ENCODE measurements at regions not wholly inside any gene's neighbourhood (a gene's known extent, or its start where the extent isn't known, plus 50 kb on each side); places are given as distances from the start of the nearest gene placed in this dataset.
"Not testable (repeated sequence)": the region's sequence is repeated elsewhere in the genome, so short reads cannot be mapped to it uniquely, and the experiment has no call there.

GRCh38 chr21:27917966-27918365, 951.1 kb upstream of the ADAMTS5 start:
- DNase-seq (ENCODE audit: low read depth): not testable (repeated sequence)

DNA sequence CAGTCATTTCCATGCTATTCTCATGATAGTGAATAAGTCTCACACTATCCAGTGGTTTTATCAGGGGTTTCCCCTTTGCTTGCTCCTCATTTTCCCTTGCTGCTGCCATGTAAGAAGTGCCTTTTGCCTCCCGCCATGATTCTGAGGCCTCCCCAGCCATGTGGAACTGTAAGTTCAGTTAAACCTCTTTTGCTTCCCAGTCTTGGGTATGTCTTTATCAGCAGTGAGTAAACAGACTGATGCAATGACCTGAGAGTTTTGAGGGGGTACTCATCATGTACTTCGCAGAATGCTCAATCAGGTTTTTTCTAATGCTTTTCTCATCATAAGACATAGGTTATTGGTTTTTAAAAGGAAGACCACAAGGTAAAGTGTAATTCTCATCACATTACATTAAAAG, 949.4 kb upstream of the ADAMTS5 start:
- DNase-seq (ENCODE audit: low read depth): not testable (repeated sequence)

DNA sequence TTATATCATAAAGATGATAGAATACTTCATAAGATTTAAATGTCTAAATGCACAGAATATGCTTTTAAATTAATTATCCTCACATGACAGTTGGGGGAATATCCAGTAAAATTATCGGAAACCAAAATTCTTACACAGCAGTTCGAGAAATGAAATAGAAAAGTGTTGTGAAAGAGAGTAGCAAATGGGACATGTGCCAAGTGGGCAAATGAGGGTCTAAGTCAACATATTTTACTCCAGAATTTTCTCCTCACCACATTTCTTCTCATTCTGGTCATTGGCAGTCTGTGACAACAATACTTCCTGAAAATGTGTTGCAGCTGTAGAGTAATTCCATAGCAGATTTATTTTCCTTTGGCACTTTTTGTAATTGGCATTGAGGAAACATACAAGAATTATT, 945.2 kb upstream of the ADAMTS5 start:
- not testable (repeated sequence) for DNase-seq (ENCODE audit: low read depth)

DNA sequence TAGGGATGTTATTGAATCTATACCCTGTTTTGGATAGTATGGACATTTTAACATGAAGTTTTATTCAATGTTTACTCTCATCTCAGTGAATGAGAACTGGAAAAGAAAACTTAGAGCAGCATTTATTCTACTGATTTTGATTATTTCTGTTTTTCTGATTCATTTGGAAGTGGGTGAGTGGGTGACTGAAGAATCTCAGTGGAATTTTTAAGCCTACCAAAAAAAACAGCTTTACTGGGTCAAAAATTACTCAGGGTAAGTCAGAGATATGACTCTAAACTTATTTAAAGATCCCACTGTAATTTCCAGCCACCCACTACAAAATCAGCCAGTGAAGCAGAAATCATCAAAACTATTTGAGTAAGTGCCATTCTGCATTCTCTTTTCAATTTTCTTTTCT, 942.6 kb upstream of the ADAMTS5 start:
- not testable (repeated sequence) for DNase-seq (ENCODE audit: low read depth)

DNA sequence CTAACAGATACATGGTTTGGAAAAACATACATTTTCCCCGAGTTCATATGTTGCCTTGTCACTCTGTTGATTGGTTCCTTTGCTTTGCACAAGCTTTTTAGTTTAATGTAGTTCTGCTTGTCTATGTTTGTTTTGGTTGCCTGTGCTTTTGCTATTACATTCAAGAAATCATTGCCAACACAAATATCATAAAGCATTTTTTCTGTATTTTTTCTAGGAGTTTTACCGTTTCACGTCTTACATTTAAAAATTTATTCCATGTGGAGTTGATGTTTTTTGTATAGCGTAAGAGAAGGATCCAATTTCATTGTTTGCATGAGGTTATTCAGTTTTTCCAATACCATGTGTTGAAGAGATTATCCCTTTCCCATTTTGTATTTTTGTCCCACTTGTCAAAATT, 941.9 kb upstream of the ADAMTS5 start:
- not testable (repeated sequence) for DNase-seq (ENCODE audit: low read depth)

DNA sequence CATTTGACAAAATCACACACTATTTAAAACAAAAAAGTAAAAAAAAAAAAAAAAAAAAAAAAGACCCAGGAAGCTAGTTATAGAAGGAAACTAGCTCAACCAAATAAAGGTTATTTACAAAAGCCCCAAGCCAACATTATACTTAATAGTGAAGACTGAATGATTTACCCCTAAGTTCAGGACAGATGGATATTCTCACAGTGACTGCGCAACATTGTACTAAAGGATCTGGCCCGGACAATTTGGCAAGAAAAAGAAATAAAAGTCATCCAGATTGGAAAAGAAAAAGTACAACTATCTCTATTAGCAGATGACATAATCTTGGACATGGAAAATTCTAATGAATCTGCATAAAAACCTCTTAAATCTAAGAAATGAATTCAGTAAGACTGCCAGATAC, 936.0 kb upstream of the ADAMTS5 start:
- DNase-seq (ENCODE audit: low read depth): not testable (repeated sequence)

DNA sequence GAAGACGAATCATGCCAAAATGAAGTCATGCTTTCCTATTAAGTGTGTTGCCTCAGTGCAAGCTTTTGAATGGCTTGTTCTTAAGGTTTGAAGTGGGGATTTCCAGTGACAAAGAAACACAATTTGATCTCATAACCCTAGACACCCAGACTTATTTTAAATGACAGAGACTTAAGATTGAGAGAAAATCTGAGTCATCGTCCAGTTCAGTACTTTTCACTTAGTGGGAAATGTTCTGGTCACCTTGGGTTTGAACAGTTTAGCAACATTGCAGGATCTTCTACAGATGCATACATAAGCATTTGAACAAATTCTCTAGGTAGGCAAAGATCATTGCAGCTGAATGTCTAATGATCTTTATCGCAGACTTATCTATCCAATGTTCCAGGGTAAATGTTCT, 926.7 kb upstream of the ADAMTS5 start:
- DNase-seq (ENCODE audit: low read depth): not testable (repeated sequence)

DNA sequence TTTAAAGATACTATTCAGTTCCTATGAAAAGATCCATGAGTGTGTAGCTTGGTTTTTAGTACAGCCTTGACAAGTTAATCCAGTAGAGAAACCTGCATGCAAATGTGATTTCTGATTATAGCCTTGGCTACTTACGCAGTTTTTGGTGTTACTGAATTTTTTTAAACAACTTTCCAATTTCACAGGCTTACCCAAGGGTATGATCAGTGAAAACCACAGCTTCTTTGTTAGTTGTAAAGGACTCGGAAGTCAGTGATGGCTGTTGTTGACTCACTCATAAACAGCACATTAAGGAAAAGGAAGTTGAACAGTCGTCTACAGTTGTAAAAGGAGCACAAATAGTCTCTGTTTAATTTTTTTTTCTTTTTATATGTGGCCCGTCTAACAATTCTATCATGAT, 924.6 kb upstream of the ADAMTS5 start:
- peak; percentile 26 for DNase-seq (ENCODE audit: low read depth)

- not testable (repeated sequence) for DNase-seq (ENCODE audit: low read depth)
Observed at GRCh38 chr21:27887808-27888455, 921.0 kb upstream of the ADAMTS5 start.

DNA sequence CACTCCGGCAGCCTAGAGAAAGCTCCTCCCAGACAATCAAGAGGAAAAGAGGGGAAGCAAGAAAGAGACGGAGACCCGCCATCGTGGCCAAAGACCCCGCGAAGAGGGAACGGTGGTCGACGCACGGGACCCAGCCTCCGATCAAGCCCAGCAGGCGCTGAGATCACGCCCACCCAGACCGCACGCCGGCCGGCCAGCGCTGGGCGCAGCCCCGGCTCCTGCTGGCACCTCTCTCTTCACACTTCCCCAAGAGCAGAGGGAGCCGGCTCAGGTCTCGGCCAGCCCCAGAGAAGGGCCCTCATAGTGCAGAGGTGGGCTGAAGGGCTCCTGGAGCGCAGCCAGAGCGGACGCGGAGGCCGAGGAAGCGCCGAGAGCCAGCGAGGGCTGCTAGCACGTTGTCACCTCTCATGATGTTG, 918.4 kb upstream of the ADAMTS5 start:
- no peak for DNase-seq (ENCODE audit: low read depth)

DNA sequence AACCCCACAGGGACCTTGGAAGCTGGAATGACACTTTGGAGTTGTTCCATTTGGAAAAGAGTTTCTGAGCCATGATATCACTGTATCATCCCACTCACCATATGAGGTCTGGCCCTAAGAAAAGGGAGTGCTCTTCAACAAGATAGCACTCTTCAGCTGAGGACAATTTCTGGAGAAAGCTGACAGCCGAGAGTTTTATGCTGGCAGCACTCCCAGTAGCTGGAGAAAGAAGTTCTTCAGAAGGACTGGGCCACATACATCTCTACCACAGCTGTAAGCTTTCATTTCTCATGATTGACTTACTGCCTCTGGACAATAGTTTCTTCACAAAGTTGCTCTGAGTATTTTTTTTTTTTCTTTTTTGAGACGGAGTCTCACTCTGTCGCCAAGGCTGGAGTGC, 914.4 kb upstream of the ADAMTS5 start:
- DNase-seq (ENCODE audit: low read depth): not testable (repeated sequence)

DNA sequence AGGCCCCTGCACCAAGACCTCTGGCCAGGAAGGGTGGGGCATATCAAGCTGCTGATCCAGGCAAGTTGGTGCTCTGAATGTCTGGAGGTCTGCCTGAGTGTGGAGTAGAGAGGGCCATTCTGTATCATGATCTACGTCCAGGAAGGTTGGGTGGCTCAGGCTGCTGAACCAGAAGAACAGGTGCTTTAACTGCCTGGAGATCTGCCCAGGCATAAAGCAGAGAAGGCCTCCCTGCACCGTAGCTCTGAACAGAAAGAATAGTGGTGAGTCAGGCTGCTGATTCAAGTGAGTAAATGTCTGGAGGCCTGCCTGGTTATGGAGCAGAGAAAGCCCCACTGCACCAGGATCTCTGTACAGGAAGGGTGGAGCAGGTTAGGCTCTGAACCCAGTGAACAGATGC, 905.5 kb upstream of the ADAMTS5 start:
- DNase-seq (ENCODE audit: low read depth): peak; percentile 43

- DNase-seq (ENCODE audit: low read depth): not testable (repeated sequence)
Observed at GRCh38 chr21:27870755-27871154, 903.9 kb upstream of the ADAMTS5 start.

- not testable (repeated sequence) for DNase-seq (ENCODE audit: low read depth)
Observed at GRCh38 chr21:27860314-27860955, 893.5 kb upstream of the ADAMTS5 start.

GRCh38 chr21:27858053-27858825, 891.4 kb upstream of the ADAMTS5 start:
- not testable (repeated sequence) for DNase-seq (ENCODE audit: low read depth)

DNA sequence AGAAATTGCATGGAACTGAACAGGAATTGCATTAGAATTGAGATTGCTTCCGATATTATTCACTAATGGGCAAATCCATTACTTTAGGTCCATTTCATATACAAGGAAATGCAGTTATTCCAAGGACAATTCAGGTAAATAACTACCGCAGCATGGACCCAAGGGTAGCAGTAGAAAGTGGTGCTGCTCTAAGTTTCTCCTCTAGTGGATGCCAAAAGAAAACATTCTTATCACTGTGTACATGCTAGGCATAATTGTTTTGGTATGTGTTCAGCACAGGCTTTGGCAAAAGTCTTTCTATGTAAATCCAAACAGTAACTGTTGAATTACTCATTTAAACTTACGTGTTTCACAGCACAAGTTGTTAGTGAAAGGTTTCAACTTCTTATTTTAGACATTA, 890.1 kb upstream of the ADAMTS5 start:
- not testable (repeated sequence) for DNase-seq (ENCODE audit: low read depth)

DNA sequence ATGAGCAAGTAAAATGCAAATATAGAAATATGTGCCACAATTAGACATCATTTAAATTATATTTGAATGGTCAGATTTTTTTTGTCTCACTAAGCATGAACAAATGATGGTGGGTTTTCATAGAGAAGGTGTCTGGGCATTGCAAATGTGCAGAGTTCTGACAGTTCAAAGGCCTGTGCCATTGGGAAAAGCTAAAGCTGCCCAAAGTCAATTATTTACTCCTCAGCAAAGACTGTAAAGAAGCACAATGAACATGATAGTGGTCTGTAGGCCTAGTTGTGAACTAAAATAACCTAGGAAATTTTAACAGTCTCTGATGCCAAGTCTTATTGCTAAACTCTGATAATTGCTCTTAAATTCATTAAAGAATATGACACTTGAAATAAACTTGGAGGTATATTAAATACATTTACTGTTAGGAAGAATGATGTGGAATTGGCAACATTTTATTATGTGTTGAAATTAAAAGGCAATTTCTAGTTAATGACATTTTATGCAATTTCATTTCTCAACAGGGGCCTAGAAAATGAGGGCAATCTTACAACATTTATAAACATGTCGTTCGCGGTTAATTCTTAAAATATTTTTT, 874.3 kb upstream of the ADAMTS5 start:
- DNase-seq (ENCODE audit: low read depth): no peak

- DNase-seq (ENCODE audit: low read depth): no peak
Observed at GRCh38 chr21:27840262-27840661, 873.4 kb upstream of the ADAMTS5 start.

DNA sequence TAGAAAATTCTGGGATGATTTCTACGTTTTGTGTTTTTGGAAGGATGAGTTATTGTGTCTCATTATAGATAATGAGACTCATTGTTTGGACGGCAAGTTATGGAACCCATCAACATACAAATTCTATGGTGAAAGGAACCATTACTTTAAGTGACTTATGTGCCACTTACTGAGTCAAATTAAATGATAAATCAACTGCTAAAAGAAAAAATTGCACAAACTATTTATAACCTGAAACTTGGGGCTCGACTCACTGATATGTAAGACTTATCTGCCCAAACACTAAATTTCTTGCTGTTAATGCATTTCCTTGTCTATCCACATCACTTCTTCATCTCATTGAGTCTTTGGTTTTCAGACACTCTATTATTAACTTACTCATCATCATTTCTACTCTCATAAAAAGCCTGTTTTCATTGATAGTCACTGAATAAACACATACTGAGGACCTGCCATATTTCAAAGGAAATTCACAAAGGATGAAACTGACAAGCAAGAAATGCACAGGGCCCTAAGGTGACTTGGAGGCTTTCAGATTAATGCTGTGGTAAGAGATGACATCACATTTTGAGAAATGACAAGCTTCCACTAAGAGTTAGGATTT, 872.7 kb upstream of the ADAMTS5 start:
- DNase-seq (ENCODE audit: low read depth): no peak

- no peak for DNase-seq (ENCODE audit: low read depth)
Observed at GRCh38 chr21:27838573-27838972, 871.7 kb upstream of the ADAMTS5 start.

DNA sequence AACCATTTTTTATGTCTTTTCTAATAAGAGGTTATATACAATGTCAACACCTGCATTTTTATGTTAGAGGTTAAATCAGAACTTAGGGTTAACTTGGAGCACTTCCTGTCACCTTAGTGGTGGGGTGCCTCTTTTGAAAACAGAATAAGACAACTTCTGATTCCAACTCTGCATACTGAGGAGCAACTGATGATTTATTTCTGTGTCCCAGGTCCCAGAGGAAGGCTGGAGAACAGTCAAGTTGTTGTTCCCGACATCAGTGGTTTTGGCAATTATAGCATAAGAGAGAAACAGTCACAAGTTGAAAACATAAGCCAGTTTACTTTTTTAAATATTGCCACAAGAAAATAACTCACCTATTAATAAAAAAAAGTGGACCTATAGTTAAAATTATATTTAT, 871.0 kb upstream of the ADAMTS5 start:
- DNase-seq (ENCODE audit: low read depth): no peak

DNA sequence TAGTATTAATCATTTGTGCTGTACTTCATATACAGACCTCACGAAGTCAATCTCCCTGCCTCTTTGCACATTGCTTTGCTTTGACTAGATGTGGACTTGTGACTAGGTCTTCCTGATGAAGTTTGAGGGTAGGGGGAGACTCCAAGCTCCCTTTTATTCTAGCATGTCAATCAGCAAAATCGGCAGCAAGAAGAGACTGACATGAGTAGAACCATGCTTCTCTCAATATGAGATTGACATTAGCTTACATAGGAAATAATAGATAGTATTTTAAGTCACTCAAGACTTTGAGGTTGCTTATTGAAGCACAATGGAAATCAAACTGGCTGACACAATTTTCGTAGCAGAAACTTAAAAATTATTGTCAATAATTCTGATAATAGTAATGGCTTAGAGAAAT, 866.4 kb upstream of the ADAMTS5 start:
- DNase-seq (ENCODE audit: low read depth): no peak
